Body of pancreas (tissue), 4 donors: ENCODE measurements at regions not wholly inside any gene's neighbourhood (a gene's known extent, or its start where the extent isn't known, plus 50 kb on each side); places are given as distances from the start of the nearest gene placed in this dataset.
A peak's percentile ranks its signal among the peaks of the same experiment; 100 is the strongest.

Source experiments
- ATAC-seq: fragments of 150-250 bp; one replicate; pipeline ENCODE4 v1.9.1; 2016
- DNase-seq, 4 donors: peaks; one replicate each; pipeline ENCODE4 v3.0.0-alpha.2; 2019
- H3K27ac ChIP-seq, 4 donors: fragments of 200-600 bp; sonication (generic); 1 replicate in 3 of 4; 2 replicates in 1 of 4; pipeline versions ENCODE4 v1.5.1 to v1.6.1; 2016 to 2019; ENCODE audit warnings: mild to moderate bottlenecking in 1 of 4, mixed read lengths in 1 of 4, moderate library complexity in 1 of 4
- H3K27me3 ChIP-seq, 2 donors: fragments of 200-600 bp; sonication (generic); one replicate each; pipeline ENCODE4 v1.6.0; 2016; ENCODE audit warnings: mild to moderate bottlenecking in 1 of 2
- H3K36me3 ChIP-seq, 2 donors: fragments of 200-600 bp; sonication (generic); replicated peaks in 1 of 2; 2 replicates each; pipeline ENCODE4 v1.5.1; 2016; ENCODE audit warnings: low read depth in 2 of 2; ENCODE audit not compliant: insufficient read depth in 1 of 2
- H3K4me1 ChIP-seq: fragments of 200-600 bp; sonication (generic); one replicate; pipeline ENCODE4 v1.6.0; 2016
- H3K4me3 ChIP-seq, 2 donors: fragments of 200-600 bp; sonication (generic); 1 replicate in 1 of 2; 2 replicates in 1 of 2; pipeline ENCODE4 v1.5.1; 2016 to 2019
- H3K9me3 ChIP-seq, 3 donors: fragments of 200-600 bp; sonication (generic); 1 replicate in 2 of 3; 2 replicates in 1 of 3; pipeline ENCODE4 v1.5.1; 2016
- CTCF ChIP-seq, 7 experiments: fragments of 450-650 bp in 4 of 7; fragments of 200-600 bp in 3 of 7; sonication (generic) in 3 of 7; IDR thresholded peaks; one replicate each; pipeline ENCODE4 v1.5.1; 2016 to 2019; ENCODE audit warnings: antibody characterized with exemption in 7 of 7
- POLR2A ChIP-seq, 3 donors: fragments of 450-650 bp; IDR thresholded peaks; one replicate each; pipeline ENCODE4 v1.6.1; 2016; ENCODE audit warnings: antibody characterized with exemption in 3 of 3, mild to moderate bottlenecking in 2 of 3
- WGBS, 2 donors: methylation state at CpG; one replicate each; pipeline ENCODE4 v1.1.5; 2017; 5-methylcytosine and 5-hydroxymethylcytosine counted together
- intact Hi-C: fragments of 100-400 bp; cut with DNase I; formaldehyde crosslinking; loops from one replicate; pipeline ENCODE4 v1.15.1; 2023

- peaks cover 8% of the 10 kb centered on the region for H3K4me1 ChIP-seq
- no peak overlapping the region for H3K27ac ChIP-seq
- H3K4me3 ChIP-seq = no peak overlapping the region
- TF ChIP-seq CTCF (IDR thresholded peaks at IDR 0.05) (no peak), POLR2A (IDR thresholded peaks at IDR 0.05) (no peak)
- DNase-seq = no peak
- 62 to 69% methylated on average over 5 to 7 of the region's 7 CpGs for WGBS, 2 donors
- intact Hi-C loops = no loop called here
- no peaks in the 10 kb centered on the region for H3K27me3 ChIP-seq
- H3K36me3 ChIP-seq = no peaks in the 10 kb centered on the region
- ATAC-seq = peak; percentile 35
- no peaks in the 10 kb centered on the region for H3K9me3 ChIP-seq
Measured at GRCh38 chr10:37710831-37711616, 146.4 kb downstream of the ZNF248 start.

GRCh38 chr10:37707829-37708578 lies 149.4 kb downstream of the ZNF248 start:
- Histone ChIP-seq H3K9me3 (no peaks in the 10 kb centered on the region), H3K4me3 (no peak overlapping the region), H3K27ac (no peak overlapping the region), H3K4me1 (peaks cover 8% of the 10 kb centered on the region), H3K27me3 (no peaks in the 10 kb centered on the region), H3K36me3 (no peaks in the 10 kb centered on the region)
- intact Hi-C loops = no loop called here
- no peak for TF ChIP-seq POLR2A (IDR thresholded peaks at IDR 0.05)
- no peak for TF ChIP-seq CTCF (IDR thresholded peaks at IDR 0.05)
- ATAC-seq (no peak), DNase-seq (no peak)
- 48 to 65% methylated on average over 2 of the region's 2 CpGs for WGBS, 2 donors

- TF ChIP-seq CTCF (IDR thresholded peaks at IDR 0.05) (no peak), POLR2A (IDR thresholded peaks at IDR 0.05) (no peak)
- no peak for DNase-seq
- intact Hi-C loops = no loop called here
Measured at GRCh38 chr10:37704566-37704965, 152.8 kb downstream of the ZNF248 start.

GRCh38 chr10:37703833-37704382 lies 153.5 kb downstream of the ZNF248 start:
- ATAC-seq = no peak
- WGBS, 2 donors = 35 to 61% methylated on average over 3 to 4 of the region's 4 CpGs

More at GRCh38 chr10:37704566-37704965, 152.8 kb downstream of the ZNF248 start:
- Histone ChIP-seq H3K36me3 (no peaks in the 10 kb centered on the region), H3K9me3 (no peaks in the 10 kb centered on the region), H3K27ac (no peak overlapping the region), H3K4me1 (no peaks in the 10 kb centered on the region), H3K4me3 (no peak overlapping the region), H3K27me3 (no peaks in the 10 kb centered on the region)
- ATAC-seq = no peak
- WGBS, 2 donors = 53 to 90% methylated on average over 2 to 4 of the region's 4 CpGs

More at GRCh38 chr10:37703833-37704382, 153.5 kb downstream of the ZNF248 start:
- H3K27me3 ChIP-seq = no peaks in the 10 kb centered on the region
- no peak for DNase-seq
- no peak overlapping the region for H3K27ac ChIP-seq
- no peaks in the 10 kb centered on the region for H3K36me3 ChIP-seq
- H3K4me1 ChIP-seq = no peaks in the 10 kb centered on the region
- no peaks in the 10 kb centered on the region for H3K9me3 ChIP-seq
- no peak overlapping the region for H3K4me3 ChIP-seq
- TF ChIP-seq POLR2A (IDR thresholded peaks at IDR 0.05) (no peak), CTCF (IDR thresholded peaks at IDR 0.05) (no peak)
- intact Hi-C loops = no loop called here
